WTC11 (cell line): ENCODE measurements at regions not wholly inside any gene's neighbourhood (a gene's known extent, or its start where the extent isn't known, plus 50 kb on each side); places are given as distances from the start of the nearest gene placed in this dataset.

ENCODE experiments used
- ETV6 ChIP-seq: sonication (generic); formaldehyde crosslinking; IDR thresholded peaks from 2 replicates; pipeline ENCODE4 v1.8.1; 2022; ENCODE audit warnings: mild to moderate bottlenecking, missing genetic modification reagents
- FOXP1 ChIP-seq: sonication (generic); formaldehyde crosslinking; IDR thresholded peaks from 2 replicates; pipeline ENCODE4 v1.8.0; 2022; ENCODE audit warnings: missing genetic modification reagents, mild to moderate bottlenecking, moderate library complexity, borderline replicate concordance
- NFYB ChIP-seq: sonication (generic); formaldehyde crosslinking; conservative IDR thresholded peaks from 2 replicates; pipeline ENCODE4 v1.8.0; 2022; ENCODE audit warnings: low read depth, missing genetic modification reagents
- RELA ChIP-seq: sonication (generic); formaldehyde crosslinking; IDR thresholded peaks from 2 replicates; pipeline ENCODE4 v1.8.1; 2022; ENCODE audit warnings: missing genetic modification reagents, mild to moderate bottlenecking, borderline replicate concordance
- SMAD4 ChIP-seq: sonication (generic); formaldehyde crosslinking; IDR thresholded peaks from 2 replicates; pipeline ENCODE4 v1.8.0; 2022; ENCODE audit warnings: mild to moderate bottlenecking, missing genetic modification reagents
- SP1 ChIP-seq: sonication (generic); formaldehyde crosslinking; conservative IDR thresholded peaks from 2 replicates; pipeline ENCODE4 v1.8.1; 2022; ENCODE audit warnings: missing genetic modification reagents
- TCF7 ChIP-seq: sonication (generic); formaldehyde crosslinking; IDR thresholded peaks from 2 replicates; pipeline ENCODE4 v1.8.0; 2022; ENCODE audit warnings: mild to moderate bottlenecking, low read depth, missing genetic modification reagents, moderate library complexity
- ZNF396 ChIP-seq: fragments of 250-450 bp; sonication (Bioruptor Pico); IDR thresholded peaks from 2 replicates; pipeline ENCODE4 v1.8.0; 2021; ENCODE audit warnings: mild to moderate bottlenecking, moderate library complexity, borderline replicate concordance
- ZSCAN18 ChIP-seq: fragments of 250-450 bp; sonication (Bioruptor Pico); IDR thresholded peaks from 2 replicates; pipeline ENCODE4 v2.1.2; 2022; ENCODE audit warnings: mild to moderate bottlenecking, moderate library complexity
- TF ChIP-seq, protein P1 (sequence below): sonication (generic); formaldehyde crosslinking; conservative IDR thresholded peaks from 2 replicates; pipeline ENCODE4 v1.8.1; 2022; ENCODE audit warnings: mild to moderate bottlenecking, missing genetic modification reagents
- TF ChIP-seq, protein P2 (sequence below): fragments of 200-600 bp; IDR thresholded peaks from 2 replicates; pipeline ENCODE4 v1.8.0; 2022; ENCODE audit warnings: antibody characterized with exemption
- TF ChIP-seq, protein P3 (sequence below): sonication (generic); formaldehyde crosslinking; IDR thresholded peaks from 2 replicates; pipeline ENCODE4 v1.8.1; 2023; ENCODE audit warnings: mild to moderate bottlenecking, missing genetic modification reagents
- TF ChIP-seq, protein P4 (sequence below): sonication (generic); formaldehyde crosslinking; IDR thresholded peaks from 2 replicates; pipeline ENCODE4 v1.8.0; 2022; ENCODE audit warnings: mild to moderate bottlenecking, missing genetic modification reagents
- TF ChIP-seq, protein P5 (sequence below): sonication (generic); formaldehyde crosslinking; IDR thresholded peaks from 2 replicates; pipeline ENCODE4 v1.8.0; 2022; ENCODE audit warnings: mild to moderate bottlenecking, missing genetic modification reagents

- TF ChIP-seq SP1 (no peak), NFYB (CRISPR knock-in tag) (no peak), FOXP1 (no peak), ZSCAN18 (CRISPR knock-in tag) (no peak), TCF7 (CRISPR knock-in tag) (no peak), SMAD4 (CRISPR knock-in tag) (no peak), RELA (CRISPR knock-in tag) (no peak), ZNF396 (CRISPR knock-in tag) (no peak), ETV6 (no peak)
- TF ChIP-seq, protein P1, sequence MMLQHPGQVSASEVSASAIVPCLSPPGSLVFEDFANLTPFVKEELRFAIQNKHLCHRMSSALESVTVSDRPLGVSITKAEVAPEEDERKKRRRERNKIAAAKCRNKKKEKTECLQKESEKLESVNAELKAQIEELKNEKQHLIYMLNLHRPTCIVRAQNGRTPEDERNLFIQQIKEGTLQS: no peak
- TF ChIP-seq, protein P2, sequence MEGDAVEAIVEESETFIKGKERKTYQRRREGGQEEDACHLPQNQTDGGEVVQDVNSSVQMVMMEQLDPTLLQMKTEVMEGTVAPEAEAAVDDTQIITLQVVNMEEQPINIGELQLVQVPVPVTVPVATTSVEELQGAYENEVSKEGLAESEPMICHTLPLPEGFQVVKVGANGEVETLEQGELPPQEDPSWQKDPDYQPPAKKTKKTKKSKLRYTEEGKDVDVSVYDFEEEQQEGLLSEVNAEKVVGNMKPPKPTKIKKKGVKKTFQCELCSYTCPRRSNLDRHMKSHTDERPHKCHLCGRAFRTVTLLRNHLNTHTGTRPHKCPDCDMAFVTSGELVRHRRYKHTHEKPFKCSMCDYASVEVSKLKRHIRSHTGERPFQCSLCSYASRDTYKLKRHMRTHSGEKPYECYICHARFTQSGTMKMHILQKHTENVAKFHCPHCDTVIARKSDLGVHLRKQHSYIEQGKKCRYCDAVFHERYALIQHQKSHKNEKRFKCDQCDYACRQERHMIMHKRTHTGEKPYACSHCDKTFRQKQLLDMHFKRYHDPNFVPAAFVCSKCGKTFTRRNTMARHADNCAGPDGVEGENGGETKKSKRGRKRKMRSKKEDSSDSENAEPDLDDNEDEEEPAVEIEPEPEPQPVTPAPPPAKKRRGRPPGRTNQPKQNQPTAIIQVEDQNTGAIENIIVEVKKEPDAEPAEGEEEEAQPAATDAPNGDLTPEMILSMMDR: no peak
- TF ChIP-seq, protein P3, sequence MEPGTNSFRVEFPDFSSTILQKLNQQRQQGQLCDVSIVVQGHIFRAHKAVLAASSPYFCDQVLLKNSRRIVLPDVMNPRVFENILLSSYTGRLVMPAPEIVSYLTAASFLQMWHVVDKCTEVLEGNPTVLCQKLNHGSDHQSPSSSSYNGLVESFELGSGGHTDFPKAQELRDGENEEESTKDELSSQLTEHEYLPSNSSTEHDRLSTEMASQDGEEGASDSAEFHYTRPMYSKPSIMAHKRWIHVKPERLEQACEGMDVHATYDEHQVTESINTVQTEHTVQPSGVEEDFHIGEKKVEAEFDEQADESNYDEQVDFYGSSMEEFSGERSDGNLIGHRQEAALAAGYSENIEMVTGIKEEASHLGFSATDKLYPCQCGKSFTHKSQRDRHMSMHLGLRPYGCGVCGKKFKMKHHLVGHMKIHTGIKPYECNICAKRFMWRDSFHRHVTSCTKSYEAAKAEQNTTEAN (CRISPR knock-in tag): no peak
- TF ChIP-seq, protein P4, sequence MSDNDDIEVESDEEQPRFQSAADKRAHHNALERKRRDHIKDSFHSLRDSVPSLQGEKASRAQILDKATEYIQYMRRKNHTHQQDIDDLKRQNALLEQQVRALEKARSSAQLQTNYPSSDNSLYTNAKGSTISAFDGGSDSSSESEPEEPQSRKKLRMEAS: no peak
- TF ChIP-seq, protein P5, sequence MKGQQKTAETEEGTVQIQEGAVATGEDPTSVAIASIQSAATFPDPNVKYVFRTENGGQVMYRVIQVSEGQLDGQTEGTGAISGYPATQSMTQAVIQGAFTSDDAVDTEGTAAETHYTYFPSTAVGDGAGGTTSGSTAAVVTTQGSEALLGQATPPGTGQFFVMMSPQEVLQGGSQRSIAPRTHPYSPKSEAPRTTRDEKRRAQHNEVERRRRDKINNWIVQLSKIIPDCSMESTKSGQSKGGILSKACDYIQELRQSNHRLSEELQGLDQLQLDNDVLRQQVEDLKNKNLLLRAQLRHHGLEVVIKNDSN (CRISPR knock-in tag): no peak
These were observed 181.2 kb upstream of the KCND2 start for GRCh38 chr7:120091807-120092206.
